SHP77 treated with DMSO at 0.1 percent for 48 hours (cell line): ENCODE measurements at regions not wholly inside any gene's neighbourhood (a gene's known extent, or its start where the extent isn't known, plus 50 kb on each side); places are given as distances from the start of the nearest gene placed in this dataset.

Experiments used
- DNase-seq: peaks from one replicate; lab custom pipeline; 2025; lab: John Stamatoyannopoulos, UW

- DNase-seq, result no peak
These were observed 206.0 kb upstream of the PREP start for GRCh38 chr6:105608711-105609374.

DNA sequence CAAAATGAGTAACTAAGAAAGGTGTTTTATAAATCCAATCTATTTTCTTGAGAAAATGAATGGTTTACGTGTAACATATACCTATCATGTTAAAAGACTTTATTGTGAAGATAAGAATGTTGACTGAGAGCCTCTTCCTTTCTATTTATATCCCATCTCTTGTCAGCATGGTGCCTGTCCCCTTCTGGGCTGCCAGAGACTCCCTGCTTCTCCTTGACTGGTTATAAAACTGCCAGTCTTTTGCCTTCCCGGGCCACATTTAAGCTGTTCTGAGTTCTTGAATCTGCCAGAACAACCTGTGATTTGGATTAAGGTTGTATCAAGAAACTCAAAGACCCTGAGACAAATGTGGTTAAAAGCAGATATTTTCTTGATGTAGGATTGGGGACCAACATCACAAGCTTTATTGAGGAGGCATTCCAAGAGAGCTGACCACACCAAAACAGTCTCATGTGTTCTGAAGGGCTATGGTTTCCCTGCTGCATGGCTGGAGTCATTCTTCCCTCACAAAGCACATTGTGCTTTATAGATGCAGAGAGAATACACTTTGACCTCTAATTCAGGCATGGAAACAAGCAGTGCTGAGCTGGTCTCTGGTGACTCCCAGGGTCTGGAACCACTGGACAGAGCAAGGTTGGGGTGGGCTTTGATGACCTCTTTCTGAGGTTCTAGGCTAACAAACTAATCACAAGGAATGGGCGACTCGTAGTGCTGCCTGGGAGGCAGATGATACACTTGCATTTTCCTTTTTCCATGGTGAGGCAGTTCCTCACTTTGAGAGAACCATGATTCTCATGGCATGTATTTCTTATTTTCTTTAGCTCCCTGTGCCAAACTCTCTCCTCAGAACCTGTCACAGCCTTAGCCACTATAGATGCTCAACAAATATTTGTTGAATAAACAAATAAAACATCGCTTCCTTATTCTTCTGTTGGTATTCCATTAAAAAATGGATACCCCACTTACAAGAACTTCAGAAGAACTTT lies 205.0 kb upstream of the PREP start:
- no peak for DNase-seq

DNA sequence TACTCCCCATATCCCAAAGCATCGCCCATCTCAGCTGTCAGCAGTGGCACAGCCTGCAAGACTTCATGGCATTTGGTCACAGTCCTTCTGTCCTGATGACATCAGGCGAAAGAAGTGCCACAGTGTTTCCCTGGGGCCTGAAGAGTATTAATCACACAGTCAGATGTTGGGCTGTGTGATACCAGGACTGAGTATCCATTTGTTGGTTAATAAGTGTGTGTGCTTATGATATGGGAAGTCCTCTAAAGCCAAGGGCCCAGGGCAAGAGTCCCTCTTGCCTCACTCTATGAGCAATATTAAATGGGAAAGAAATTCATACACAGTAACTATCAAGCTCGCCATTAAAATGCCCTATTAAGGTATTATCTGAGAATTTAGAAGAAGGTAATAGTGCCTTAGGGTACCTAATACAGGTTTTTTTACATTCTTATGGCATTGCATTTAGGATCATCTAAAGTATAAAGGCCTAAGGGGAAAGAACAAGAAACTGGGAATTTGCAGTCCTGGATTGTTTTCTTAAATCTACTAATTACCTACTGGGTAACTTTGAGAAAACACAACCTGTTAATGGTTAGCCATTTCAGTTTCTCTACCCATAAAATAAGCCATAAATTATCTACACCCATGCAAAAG lies 204.1 kb upstream of the PREP start:
- DNase-seq, result no peak

DNA sequence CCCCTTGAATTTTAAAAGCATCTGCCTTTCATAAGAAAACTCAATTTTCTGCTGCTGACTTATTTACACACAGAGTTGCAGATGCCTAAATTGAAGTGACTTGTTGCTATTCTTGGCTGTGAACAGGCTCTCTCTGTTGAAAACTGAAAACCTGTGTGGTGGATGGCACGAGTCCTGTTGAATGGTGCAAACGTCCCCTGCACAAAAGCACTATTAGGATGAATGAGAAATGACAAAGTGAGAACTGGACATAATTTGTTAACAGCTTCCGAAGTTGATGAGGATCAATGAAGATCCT lies 201.7 kb upstream of the PREP start:
- DNase-seq, result no peak

DNA sequence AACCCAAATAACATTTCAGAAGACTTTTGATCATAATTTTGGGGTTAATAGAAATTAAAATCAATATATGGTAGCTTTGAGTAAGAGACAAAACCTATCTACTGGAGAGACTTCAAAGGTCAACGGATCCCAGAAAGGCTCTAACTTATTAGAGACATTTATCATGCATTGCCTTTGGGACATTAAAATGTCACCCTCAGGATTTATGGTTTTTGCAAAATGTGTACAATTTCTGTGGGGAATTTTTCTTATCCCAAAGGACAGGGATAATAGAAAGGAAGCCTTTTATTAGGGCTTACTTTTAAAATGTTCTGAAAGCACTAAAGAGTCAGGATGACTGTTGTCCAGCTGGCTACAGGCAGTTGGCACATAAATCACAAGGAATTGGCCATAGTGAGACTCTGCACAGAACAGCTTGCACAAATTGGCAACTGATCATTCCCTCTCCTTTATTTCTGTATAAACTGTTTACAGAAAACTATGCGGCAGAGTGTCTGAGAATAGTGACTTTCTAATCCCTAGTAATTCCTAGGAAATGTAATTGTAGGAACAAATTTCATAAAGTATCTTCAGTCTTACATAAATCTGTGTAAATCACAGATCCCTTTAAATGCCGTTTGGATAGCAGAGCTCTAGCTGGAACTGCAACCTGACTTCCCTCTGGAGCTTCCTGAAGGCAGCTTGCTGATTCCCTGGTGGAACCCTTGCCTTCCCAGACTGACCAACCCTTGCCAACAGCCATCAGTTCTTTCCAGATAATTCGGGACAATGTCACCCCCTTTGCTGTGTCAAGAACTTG lies 201.1 kb upstream of the PREP start:
- DNase-seq, result no peak

DNA sequence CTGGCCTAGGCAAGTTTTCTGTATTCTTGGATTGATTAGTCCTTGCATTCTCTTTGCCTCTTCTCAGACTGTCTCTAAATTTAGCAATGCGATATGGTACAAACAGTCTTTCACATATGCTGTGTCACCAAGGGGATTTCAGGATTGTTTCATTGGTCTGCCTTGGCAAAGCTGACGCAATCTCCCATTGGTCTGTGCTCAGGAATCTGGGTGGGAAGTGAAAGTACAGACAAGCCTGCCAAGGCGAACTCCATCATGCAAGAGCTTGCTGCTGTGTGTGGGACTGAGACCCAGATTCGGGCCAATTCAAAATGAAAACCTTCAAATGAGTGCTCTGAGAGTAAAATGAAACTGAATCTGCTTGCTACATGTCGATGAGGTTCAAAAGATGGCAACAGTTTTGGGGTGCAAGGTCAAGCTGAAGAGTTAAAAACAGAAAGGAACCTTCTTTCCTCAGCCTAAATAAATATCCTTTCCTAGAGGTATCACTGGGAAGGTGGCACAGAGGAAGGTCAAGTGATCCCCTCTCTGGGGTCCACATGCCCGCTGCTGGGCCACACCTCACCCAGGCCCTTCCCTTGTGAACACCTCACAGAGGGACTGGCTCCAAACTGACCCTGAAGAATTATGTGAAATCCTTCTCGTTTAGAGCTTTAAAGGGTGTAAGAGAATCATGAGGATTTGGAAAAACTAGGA lies 198.8 kb upstream of the PREP start:
- DNase-seq, result no peak

DNA sequence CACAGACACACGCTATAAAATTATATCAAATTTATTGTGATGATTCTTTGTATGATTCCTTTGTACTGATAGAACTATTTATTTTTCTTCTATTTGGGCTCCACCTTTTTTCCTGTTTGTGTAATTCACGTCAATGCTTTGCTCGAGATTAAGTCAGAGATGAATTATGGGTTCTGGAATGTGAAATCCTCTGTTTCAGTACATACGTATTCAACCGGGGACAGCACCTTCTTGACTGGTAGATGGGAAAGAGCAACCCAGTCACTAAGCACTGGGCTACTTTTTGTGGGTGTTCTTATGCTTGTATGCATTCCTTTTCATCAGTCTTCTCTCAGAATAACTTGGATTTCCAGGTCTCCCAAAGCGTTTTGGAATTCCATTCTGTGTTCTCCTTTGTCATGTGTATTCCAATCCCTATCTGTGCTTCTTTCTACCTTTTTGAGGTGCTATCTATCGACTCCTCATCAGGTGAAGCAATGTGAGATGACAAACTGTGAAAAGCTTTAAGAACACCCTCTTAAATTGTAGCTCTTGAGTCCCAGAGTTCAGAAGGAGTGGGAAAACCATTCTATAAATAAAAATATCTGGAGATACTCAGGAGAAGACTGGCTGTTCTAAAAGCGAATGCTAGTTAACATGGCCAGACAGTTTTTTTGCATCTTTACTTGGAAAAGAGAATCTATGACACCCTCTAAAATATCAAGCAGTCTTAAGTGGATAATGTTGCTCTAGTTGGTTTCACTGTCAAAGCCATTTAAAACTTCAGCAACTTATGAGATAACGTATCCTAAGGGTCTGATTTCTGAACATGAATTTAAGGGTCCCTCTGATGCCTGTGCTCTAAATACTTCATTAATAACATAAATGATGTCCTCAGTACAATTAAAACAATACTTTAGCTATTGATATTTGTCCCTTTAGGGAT lies 197.7 kb upstream of the PREP start:
- no peak for DNase-seq

DNA sequence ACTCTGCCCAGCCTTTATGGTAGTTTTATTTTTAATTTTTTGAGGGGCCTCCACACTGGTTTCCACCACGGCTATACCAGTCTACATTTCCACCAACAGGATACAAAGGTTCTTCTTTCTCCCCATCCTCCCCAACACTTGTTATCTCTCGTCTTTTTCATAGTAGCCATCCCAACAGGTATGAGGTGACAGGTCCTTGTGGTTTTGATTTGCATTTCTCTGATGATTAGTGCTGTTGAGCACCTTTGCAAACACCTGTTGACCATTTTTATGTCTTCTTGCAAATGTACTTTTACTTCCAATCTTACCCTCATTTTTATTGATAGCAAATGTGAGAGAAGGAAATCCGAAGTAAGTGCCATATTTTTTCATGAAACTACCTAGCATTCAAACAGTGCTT lies 195.4 kb upstream of the PREP start:
- no peak for DNase-seq

GRCh38 chr6:105596284-105596755 lies 193.4 kb upstream of the PREP start:
- DNase-seq, result no peak

DNA sequence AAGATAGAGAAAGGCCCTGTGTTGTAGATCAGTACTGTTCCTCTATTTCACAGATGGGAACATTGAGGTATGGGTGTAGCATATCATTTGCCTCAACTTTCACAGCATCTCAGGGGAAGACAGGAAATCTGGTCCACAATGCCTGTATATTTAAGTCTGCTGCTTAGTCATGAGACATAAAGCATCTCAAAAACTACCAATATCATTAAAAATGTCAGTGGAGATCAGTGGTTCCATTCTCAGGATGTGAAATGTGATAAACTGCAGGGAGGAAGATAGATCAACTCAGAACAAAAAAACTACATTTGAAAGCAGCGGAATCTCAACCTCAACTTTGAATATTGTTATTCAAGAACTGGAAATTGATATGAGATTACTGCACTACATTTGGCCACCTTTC lies 192.9 kb upstream of the PREP start:
- no peak for DNase-seq

DNA sequence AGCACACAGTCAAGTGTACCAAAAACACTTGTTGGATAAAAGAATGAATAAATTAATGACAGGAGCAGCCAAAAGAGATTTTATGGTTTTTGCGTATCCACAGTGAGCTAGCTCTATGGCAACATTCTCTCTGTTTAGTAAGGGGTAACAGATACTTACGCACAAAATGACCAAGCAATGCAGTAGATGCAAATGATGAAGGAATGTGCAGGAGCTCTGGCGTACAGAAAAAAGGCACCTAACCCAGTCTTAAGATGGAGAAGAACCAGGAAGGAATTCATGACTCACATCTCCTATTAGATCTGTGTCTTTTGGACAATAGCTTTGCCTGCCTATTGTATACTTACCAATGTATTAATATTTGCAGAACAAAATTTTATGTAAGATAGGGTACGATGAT lies 191.9 kb upstream of the PREP start:
- DNase-seq, result no peak

DNA sequence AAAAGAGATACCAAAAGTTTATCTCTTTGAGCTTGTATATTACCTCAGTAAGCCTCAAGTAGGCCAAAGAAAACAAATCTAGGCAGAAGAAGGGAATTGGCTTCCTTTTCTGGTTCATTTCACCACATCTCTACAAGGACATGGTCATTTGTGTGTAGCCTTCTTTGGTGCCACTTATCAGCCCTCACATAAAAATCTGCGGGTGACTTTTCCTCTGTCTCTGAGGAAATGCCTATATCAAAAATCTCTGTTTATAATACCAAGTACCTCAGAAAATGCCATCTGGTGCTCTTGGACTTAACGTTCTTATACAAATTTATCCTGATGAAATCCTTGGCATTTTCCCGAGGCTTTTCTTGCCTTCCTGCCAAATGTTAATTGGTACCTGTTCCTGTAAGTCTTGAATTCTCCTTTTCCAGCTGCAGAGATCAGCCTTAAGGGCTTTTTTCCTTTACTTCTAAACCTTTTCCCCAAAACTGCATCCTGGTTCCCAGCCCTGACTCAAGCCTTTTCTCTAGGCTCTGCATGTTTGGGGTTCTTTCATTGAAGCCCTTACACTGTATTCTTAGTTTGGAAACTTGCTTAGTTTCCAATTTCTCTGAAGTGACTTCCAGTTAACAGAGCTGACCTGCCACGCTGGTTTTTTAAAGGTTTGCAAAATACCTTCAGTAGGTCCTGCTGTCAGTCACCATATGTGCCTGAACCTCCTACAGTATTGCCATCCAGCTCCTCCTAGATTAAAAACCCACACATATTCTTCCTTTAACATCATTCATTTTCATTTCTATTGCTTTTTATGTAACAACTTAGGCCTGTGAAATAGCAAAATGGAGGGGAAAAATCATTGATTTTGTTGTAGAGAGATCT lies 191.2 kb upstream of the PREP start:
- DNase-seq, result no peak

GRCh38 chr6:105593056-105593690 lies 190.3 kb upstream of the PREP start:
- no peak for DNase-seq

DNA sequence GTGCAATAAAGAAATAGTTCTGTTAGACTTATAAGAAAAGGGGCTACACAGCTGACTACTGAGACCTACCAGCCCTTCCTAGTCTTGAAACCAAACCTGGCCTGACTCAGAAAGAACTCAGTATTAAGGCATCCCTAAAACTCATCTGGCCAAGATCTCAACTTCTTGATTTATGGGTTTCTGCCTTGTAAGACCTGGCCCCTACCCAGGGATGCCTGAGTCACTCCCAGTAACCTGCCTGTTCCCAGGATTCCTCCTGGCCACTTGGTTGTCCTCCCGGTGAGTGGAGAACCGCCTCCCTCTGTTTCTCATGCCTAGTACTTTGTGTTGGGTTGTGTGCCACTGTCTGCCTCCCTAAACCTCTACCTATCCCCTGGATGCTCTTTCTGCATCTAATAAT lies 189.4 kb upstream of the PREP start:
- DNase-seq, result no peak

GRCh38 chr6:105591053-105591452 lies 188.2 kb upstream of the PREP start:
- DNase-seq, result no peak

DNA sequence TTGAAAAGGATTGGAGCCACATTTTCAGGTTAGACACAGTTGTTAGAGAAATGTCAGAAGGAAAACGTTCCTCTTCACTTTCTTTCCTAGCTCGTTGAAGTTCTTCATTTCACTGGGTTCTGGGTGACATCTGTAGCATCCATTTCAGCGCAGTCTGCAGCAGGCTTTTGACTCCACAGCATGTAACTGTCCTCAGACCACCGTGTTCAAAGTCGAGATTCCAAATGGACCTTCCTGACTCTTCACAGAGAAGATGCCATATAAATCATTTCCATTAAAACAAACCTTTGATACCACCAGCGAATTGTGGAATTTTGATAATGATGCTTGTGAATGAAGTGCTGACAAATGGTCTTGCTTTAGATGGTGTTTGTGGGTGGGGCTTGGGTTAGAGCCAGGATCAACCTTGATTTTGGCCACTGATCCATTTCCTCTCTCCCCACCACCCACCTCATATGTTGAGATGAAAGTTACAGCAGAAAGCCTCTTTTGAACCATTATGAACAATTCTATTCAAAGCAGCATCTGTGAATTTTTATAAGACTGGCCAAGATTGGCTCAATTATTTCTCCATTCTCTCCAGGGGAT lies 185.3 kb upstream of the PREP start:
- no peak for DNase-seq

- no peak for DNase-seq
These were observed 184.7 kb upstream of the PREP start for GRCh38 chr6:105587349-105588122.
